RPMI8226 (cell line): ENCODE measurements at regions not wholly inside any gene's neighbourhood (a gene's known extent, or its start where the extent isn't known, plus 50 kb on each side); places are given as distances from the start of the nearest gene placed in this dataset.
A peak's percentile ranks its signal among the peaks of the same experiment; 100 is the strongest.
"Not testable (repeated sequence)": the region's sequence is repeated elsewhere in the genome, so short reads cannot be mapped to it uniquely, and the experiment has no call there.

Source experiments
- DNase-seq: peaks from one replicate; pipeline ENCODE4 v3.0.0-alpha.2; 2015

DNA sequence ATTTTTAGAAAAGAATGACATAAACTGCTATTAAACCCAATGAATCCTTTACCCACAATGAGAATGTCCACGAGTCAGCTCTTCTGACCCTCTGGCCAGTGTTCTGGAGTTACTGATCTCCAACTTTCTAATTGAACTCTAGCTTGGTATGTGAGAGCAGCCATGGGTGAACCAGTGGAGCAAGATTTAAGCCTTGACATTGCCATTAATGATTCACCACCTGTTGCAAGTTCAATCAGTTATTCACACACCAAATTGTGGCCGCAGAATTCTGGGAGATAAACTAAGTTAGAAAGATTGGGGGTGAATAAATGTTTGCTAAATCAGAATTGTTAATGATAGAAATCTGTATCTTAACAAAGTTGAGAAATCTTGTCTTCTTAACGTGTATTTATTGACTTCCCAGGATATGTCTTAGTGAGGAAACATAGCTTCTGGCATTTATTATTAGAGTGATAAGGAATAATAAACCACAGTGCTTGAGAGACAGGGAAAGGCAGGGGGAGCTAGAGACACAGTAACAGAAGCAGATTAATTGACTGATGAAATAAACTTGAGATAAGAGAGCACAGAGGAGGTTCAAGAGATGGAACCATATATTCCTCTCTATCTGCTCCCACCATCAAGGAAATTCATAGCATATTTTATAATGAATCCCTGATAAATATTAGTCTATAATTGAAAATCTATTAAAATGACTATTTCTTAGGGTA is 96.0 kb upstream of the AGAP9 start:
- peak; percentile 2 for DNase-seq

- not testable (repeated sequence) for DNase-seq
Observed at GRCh38 chr10:47609311-47609710, 85.9 kb upstream of the AGAP9 start.

DNA sequence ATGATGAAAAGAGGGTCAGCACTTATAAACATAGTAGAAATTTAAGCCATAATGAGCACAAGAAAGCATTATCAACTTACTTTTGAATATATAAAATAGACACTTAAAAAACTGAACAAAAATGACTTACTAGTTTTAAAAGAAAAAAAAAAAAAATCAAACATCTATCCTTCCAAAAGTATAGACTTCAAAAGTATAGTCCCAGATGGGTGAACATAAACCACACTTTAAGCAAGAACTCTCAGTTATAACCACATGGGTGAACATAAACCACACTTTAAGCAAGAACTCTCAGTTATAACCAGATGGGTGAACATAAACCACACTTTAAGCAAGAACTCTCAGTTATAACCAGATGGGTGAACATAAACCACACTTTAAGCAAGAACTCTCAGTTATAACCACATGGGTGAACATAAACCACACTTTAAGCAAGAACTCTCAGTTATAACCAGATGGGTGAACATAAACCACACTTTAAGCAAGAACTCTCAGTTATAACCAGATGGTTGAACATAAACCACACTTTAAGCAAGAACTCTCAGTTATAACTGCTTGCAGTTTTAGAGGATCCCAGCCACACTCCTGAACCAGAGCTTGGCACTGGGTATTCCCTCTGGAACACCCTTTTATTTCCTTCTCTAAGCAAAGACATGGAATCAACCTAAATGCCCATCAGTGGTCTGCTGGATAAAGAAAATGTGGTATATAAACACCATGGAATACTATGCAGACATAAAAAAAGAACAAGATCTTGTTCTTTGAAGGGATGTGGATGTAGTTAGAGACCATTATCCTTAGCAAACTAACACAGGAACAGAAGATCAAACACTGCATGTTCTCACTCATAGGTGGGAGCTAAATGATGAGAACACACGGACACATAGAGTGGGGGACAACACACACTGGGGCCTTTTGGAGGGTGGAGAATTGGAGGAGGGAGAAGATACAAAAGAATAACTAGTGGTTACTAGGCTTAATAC is 82.6 kb upstream of the AGAP9 start:
- DNase-seq = not testable (repeated sequence)

- DNase-seq = not testable (repeated sequence)
Observed at GRCh38 chr10:47600604-47601003, 77.2 kb upstream of the AGAP9 start.

- DNase-seq = not testable (repeated sequence)
Observed at GRCh38 chr10:47600127-47600526, 76.7 kb upstream of the AGAP9 start.

GRCh38 chr10:47599657-47600056 is 76.2 kb upstream of the AGAP9 start:
- DNase-seq = not testable (repeated sequence)

DNA sequence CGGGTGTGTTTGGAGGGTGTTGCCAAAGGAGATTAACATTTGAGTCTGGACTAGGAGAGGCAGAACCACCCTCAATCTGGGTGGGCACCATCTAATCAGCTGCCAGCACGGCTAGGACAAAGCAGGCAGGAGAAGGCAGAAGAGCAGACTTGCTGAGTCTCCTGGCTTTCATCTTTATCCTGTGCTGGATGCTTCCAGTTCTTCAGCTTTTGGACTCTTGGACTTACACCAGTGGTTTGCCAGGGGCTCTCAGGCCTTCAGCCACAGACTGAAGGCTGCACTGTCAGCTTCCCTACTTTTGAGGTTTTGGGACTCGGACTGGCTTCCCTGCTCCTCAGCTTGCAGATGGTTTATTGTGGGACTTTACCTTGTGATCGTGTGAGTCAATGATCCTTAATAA is 70.4 kb upstream of the AGAP9 start:
- DNase-seq = not testable (repeated sequence)

- DNase-seq = not testable (repeated sequence)
Observed at GRCh38 chr10:47593129-47593528, 69.7 kb upstream of the AGAP9 start.

DNA sequence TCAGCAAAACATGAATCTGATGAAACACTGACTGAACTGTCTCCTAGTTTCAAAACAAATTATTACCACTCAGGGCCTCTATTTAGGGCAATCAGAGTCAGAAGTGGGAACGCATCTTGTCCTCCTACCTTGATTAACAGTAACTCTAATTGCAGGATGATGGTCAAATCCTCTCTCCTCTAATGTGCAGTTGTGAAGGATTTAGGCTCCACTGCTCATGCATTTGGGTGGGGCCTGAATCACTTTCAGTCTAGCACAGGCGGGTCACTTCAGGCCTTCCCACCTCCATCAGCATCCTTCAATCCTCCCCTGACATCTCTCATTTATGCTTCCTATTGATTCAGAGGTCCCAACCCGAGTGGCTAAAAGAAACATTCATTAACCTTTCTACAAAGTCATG is 67.5 kb upstream of the AGAP9 start:
- not testable (repeated sequence) for DNase-seq

- peak; percentile 10 for DNase-seq
Observed at GRCh38 chr10:47590534-47590933, 67.1 kb upstream of the AGAP9 start.

- not testable (repeated sequence) for DNase-seq
Observed at GRCh38 chr10:47582051-47582450, 58.6 kb upstream of the AGAP9 start.

DNA sequence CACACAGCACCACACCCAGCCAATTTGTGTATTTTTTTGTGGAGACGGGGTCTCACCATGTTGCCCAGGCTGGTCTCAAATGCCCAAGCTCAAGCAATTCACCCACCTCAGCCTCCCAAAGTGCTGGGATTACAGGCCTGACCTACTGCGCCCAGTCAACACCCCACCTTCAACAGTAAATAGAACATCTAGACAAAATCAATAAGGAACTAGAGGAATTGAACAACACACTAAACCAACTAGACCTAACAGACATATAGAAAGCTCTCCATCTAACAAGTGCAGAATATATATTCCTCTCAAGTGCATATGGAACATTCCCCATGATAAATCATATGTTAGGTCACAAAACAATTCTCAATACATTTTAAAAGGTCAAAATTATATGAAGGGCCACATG is 56.6 kb upstream of the AGAP9 start:
- DNase-seq = not testable (repeated sequence)

DNA sequence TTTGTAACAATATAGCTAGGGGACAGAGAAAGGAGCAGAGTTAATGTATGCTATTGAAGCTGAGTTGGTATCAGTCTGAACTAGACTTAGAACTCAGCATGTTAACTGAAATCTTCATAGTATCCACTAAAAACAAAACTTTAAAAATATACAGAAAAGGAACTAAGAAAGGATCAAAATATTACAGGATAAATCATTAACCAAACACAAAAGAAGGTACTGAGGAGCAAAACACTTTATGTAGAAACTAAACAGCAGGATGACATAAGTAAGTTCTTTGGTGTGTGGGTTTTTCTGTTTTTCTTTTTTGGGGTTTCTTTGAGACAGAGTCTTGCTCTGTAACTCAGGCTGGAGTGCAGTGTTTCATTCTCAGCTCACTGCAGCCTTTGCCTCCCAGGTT is 55.1 kb upstream of the AGAP9 start:
- DNase-seq = not testable (repeated sequence)
